ENCODE measurements at regions not wholly inside any gene's neighbourhood (a gene's known extent, or its start where the extent isn't known, plus 50 kb on each side); places are given as distances from the start of the nearest gene placed in this dataset.
A peak's percentile ranks its signal among the peaks of the same experiment; 100 is the strongest.
"Not testable (repeated sequence)": the region's sequence is repeated elsewhere in the genome, so short reads cannot be mapped to it uniquely, and the experiment has no call there.

DNA sequence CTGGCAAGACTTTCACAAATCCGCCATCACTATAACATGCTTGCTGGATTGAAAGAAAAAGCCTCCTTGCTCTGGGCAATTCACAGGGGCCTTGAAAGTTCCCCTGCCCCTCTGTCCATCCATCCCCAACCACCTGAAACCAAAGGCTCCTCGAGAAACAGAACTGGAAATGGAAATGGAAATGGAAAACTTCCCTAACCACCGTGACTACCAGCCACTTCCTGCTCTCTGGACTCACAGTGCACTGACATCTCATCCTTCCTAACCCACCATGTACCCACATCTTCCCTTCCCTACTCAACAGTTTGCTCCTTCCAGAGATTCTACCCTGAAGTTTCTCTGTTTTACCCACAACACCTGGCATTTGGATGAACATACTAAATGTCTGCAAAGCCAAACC lies 603.6 kb upstream of the DIPK2B start:
- no peak for ATAC-seq

- peak; percentile 65 to 70 for ATAC-seq
These were observed 602.8 kb upstream of the DIPK2B start for GRCh38 chrX:45803383-45803921.

- peak in 1 of 2 donors; percentile 50 for ATAC-seq
These were observed 600.9 kb upstream of the DIPK2B start for GRCh38 chrX:45801554-45801953.

DNA sequence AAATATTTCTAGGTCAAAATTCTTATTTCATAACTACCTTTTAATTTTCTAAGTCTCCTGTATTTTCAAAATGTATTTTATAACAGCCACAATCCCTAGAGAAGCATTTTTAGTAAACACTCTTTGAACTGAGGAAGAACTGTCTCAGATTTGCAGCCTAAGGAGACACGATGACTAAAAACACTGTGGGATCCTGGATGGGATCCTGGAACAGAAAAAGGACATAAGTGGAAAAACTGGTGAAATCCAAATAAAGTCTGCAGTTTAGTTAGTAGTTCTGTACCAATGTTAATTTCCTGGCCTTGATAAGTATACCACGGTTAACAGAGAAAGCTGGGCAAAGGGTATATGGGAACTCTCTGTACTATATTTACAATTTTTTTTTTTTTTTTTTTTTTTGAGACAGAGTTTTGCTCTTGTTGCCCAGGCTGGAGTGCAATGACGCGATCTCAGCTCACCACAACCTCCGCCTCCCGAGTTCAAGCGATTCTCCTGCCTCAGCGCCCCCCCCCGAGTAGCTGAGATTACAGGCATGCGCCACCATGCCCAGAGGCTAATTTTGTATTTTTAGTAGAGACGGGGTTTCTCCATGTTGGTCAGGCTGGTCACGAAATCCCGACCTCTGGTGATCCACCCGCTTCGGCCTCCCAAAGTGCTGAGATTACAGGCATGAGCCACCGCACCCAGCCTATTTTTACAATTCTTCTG lies 600.2 kb upstream of the DIPK2B start:
- not testable (repeated sequence) for ATAC-seq

DNA sequence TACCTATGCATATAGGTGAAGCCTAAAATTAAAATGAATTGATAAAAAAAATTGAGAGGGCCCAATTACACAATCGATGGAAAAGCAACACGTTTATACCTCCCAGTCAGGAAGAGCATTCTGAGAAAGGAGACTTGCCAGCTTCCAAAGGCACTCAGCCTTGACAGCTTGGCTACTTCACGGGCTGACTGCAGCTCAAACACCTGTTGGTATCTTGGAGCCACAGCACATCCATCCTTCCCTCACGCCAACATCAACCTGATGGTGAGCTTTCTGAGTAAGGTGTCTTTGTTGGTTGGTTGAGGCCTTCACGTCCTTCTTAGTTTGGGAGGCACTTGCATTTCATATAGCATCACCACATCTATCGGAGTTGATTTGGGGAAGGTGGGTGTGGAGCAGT lies 598.9 kb upstream of the DIPK2B start:
- no peak for ATAC-seq

DNA sequence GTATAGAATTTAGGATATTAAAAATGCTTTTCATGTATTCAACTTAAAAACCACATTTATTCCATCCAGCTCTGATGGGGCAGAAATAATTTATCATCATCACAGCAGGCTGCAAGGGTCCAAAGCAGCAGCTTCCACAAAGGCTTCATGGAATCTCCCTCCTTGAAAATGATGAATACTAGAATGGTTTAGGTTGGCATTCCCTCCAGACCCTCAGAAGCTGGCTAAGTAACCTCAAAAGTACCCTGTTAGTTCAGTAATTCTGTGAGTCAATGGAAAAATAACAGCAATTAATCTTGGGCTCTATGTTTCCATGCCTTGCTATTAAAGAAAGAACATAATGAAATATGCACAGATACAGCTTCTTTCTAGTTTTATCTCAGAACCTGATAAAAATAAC lies 594.9 kb upstream of the DIPK2B start:
- ATAC-seq, result no peak

- ATAC-seq, result no peak
These were observed 594.3 kb upstream of the DIPK2B start for GRCh38 chrX:45794995-45795337.

- ATAC-seq, result no peak
These were observed 593.8 kb upstream of the DIPK2B start for GRCh38 chrX:45794323-45794994.

- ATAC-seq, result no peak
These were observed 588.3 kb upstream of the DIPK2B start for GRCh38 chrX:45788941-45789348.

DNA sequence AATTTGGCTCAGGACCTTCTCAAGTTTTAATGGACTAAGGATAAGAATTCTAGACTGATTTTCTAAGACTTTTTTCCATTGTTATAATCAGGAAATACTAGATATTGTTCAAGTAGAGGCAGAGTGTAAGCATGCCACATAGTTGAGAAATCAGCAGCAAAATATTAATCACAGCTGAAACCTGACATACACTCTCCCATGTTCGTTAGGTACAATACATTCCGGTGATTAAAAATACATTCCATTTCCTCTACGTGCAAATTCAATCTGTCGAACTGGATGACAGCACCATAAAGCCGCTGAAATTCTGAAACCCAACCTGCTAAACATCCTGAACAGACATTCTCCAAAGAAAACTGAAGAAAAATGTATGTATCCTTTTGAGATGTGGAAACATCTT lies 587.6 kb upstream of the DIPK2B start:
- ATAC-seq, result no peak

DNA sequence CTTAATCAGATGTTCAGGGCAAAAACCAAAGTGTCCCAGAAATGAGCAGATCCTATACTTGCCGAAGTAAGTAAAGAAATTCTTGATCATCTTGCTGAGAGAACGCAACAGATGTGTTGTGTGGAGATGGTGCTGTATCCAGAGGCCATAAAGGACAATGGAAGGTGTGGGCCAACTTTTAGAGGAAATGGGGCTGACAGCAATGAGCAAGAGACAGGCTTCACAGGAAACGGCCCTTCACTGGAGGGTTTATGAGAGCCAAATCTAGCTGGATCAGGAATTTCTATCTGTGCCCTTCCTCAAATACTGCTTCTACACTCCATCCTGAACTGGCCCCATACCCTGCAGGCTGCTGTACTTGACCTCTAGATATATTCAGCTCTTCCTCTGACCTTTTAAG lies 583.9 kb upstream of the DIPK2B start:
- ATAC-seq, result no peak

GRCh38 chrX:45783002-45783401 lies 582.3 kb upstream of the DIPK2B start:
- no peak for ATAC-seq

GRCh38 chrX:45781901-45782553 lies 581.4 kb upstream of the DIPK2B start:
- peak in 1 of 2 donors; percentile 49 for ATAC-seq

GRCh38 chrX:45778616-45779015 lies 577.9 kb upstream of the DIPK2B start:
- ATAC-seq, result no peak

- no peak for ATAC-seq
These were observed 576.7 kb upstream of the DIPK2B start for GRCh38 chrX:45777366-45777765.

GRCh38 chrX:45775468-45775867 lies 574.8 kb upstream of the DIPK2B start:
- ATAC-seq, result no peak

- no peak for ATAC-seq
These were observed 574.3 kb upstream of the DIPK2B start for GRCh38 chrX:45774961-45775360.

DNA sequence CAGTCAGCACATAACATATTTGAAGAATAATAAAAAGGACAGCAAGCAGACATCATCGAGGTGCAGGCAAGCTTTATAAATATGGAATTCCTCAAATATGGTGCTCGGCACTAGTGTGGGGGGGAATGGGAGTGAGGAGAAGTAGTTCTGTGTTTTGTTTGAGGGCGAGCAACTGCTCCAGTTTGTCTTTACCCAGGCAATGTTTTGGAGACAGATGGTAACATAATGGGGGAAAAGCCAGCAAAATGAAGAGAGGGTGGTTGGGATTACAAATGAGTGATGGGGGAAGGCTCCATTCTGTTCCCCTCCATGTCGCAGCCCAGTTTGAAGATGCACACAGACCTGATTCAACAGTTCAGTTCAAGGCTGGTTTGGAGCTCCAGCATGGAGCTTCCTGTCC lies 572.9 kb upstream of the DIPK2B start:
- no peak for ATAC-seq

DNA sequence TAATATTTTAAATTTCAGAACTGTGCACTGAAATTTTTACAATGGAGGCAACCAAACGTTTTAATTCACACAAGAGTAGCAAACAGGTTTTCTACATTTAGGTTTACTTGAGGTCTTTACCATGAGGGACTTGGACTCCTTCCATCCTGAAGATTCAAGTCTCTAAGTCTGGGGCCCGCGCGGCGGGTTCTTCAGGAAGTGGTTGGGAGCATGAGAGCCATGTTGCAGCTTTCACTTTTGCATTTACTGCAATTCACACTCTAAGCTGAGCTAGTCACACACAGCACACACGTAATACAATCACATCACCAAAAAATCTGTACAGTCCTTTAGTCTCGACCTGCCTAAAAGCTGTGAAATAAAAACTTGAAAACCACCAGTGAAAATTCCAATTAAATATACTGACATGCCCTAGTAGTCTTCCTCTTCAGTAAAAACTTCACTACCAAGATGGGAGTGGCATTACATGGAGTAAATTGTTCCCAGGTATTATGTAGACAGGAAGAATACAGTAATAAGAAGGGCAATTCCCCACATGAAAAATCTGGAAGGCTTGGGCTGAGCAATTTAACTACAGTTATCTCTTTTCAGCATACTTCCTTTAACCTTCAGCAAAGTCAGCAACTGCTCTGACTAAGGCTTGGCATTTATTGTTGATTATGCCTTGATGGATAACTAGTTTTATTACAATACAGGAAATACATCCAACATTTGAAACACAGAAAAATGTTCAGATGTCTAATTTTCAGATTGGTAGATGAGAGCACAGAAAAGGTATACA lies 571.1 kb upstream of the DIPK2B start:
- peak; percentile 60 to 76 for ATAC-seq

DNA sequence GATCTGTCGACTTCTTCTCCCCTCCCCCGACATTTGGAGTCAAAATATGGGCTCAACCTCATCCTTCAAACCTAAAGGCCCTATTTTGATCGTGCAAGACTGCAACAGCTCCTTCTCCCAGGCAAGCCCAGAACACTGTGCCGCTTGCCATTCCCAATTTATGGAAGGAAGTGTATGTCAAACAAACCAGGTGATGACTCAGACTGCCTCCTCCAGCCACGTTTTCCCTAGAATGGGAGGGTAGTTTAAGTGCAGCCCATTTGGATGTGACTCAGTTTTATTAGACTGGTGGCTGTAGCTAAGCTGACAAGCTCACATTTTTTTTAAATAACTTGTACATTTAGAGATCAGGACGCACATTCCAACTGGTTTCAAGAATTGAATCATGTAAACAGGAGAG lies 570.4 kb upstream of the DIPK2B start:
- no peak for ATAC-seq

GRCh38 chrX:45769761-45770582 lies 569.3 kb upstream of the DIPK2B start:
- ATAC-seq, result peak; percentile 56 to 64

DNA sequence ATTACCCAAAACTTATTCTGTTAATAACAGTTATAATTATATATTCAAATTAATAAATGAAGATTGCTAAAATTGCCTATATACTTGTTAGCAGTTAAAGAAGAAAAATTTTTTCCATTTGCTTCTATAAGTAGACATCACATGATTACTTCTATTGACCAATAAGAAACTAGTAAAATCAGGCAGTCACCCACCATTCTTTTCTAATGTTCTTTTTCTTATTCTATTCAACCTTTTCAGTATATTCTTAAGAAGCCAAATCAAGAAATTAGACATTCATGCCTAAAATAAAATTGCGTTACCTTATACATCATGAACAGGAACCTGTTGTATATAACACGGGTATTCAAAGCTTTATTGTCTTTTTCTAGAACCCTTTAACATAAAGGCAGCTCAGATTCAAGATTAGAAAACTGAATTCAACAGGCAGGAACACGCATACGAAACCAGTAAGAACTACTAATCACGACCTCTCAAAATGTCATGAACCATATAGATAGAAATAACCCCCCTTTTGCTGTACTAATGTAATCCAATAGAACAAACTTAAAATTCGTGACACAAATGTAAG lies 568.1 kb upstream of the DIPK2B start:
- no peak for ATAC-seq
